ENCODE measurements at regions not wholly inside any gene's neighbourhood (a gene's known extent, or its start where the extent isn't known, plus 50 kb on each side); places are given as distances from the start of the nearest gene placed in this dataset.

DNA sequence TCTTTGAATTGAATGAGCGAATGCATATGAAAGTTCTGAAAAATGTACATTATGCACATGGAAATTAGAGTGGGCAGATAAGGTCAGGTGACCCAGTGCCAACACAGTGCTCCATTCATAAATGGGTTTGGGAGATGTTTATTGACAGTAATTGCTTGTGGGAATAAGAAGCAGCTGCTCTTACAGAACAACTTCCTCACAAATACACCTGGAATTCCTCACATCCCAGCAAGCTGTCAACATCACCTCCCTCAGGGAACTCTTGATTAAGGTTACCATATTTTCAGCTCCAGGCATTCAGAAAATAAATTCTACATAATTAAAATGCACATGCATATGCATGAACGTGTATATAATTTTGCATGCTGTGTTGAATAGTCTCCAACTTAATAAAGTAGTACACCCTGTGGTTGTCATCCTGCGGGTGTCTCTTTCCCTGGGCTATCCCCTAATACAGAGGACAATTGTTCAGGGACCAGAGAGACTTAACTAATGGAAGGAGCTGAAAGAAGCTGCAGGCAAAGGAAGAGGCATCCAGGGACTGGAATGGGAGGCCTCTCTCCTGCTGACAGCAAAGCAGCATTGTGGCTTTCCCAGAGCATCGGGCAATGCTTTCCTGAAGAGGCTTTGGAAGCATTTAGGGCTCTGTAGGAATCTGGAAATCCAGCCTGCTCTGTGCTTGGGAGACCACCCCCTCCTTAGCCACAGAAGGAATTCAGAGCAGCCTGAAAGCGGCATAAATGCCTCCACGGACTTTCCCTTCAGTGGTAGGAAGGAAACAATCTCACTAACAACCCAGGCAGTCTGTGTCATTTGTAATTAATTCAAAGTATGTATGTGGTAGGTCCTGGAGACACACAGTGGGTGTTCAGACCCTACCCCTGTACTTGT is 55.2 kb upstream of the GNG12 start:
- Histone ChIP-seq H3K9me3 (no peaks in the 10 kb centered on the region), H3K27me3 (no peaks in the 10 kb centered on the region), H3K36me3 (no peaks in the 10 kb centered on the region), H3K4me1 (peaks cover 0 to 12% (median 0%) of the 10 kb centered on the region in 12 donors), H3K27ac (no peak overlapping the region), H3K4me3 (no peak overlapping the region)
- intact Hi-C loops (cut with DNase I) = no loop called here
- no peak for ATAC-seq
- TF ChIP-seq, protein P1, sequence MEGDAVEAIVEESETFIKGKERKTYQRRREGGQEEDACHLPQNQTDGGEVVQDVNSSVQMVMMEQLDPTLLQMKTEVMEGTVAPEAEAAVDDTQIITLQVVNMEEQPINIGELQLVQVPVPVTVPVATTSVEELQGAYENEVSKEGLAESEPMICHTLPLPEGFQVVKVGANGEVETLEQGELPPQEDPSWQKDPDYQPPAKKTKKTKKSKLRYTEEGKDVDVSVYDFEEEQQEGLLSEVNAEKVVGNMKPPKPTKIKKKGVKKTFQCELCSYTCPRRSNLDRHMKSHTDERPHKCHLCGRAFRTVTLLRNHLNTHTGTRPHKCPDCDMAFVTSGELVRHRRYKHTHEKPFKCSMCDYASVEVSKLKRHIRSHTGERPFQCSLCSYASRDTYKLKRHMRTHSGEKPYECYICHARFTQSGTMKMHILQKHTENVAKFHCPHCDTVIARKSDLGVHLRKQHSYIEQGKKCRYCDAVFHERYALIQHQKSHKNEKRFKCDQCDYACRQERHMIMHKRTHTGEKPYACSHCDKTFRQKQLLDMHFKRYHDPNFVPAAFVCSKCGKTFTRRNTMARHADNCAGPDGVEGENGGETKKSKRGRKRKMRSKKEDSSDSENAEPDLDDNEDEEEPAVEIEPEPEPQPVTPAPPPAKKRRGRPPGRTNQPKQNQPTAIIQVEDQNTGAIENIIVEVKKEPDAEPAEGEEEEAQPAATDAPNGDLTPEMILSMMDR (IDR thresholded peaks at IDR 0.05) = no peak
- no peak for TF ChIP-seq POLR2A (IDR thresholded peaks at IDR 0.05)
- no peak for DNase-seq
- 66 to 81% (median 75%) methylated on average over 5 to 6 of the region's 6 CpGs for WGBS, 4 donors

DNA sequence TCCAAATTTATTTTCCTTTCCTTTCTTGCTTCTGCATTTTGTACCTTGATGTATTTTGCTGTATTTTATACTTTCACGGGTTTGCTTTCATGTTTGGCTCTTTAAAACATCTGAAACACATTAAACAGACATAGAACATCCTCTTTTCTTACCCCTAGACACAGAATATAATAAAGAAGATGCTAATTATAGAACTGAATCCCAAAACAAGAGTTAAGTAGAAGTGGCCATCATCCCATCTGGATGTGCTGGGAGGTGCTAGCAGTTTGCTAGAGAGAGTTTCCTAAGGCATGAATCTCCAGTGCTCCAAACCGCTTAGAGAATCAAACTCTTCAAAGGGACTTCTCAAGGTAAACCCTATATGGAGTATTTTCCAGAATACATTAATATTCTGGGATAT is 53.9 kb upstream of the GNG12 start:
- H3K27ac ChIP-seq = no peak overlapping the region
- no peak for DNase-seq
- peaks cover 0 to 12% (median 0%) of the 10 kb centered on the region in 12 donors for H3K4me1 ChIP-seq
- intact Hi-C loops (cut with DNase I) = no loop called here
- no peaks in the 10 kb centered on the region for H3K9me3 ChIP-seq
- no peak for ATAC-seq
- WGBS, 4 donors = 82 to 95% (median 88%) methylated on average over 2 of the region's 2 CpGs
- no peak overlapping the region for H3K4me3 ChIP-seq
- no peaks in the 10 kb centered on the region for H3K27me3 ChIP-seq
- no peaks in the 10 kb centered on the region for H3K36me3 ChIP-seq
- TF ChIP-seq, protein P1 (IDR thresholded peaks at IDR 0.05) = no peak
- no peak for TF ChIP-seq POLR2A (IDR thresholded peaks at IDR 0.05)

DNA sequence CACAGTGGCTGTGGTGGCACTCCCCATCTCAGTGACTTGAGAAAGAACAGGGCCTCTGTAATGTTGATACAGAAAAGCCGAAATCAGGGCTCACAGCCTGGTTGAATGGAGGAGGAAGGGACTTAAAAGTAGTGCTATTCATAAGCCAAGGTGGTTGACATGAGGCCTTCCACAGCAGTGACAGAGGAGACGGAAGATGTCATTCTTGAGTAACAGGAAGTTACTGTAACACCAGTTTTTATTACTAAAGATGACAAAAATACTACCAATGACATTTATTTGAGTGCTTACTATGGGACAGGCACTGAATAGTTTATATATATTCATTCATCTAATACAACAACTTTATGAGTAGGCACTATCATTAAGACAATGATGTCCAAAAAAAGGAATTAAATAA is 52.8 kb upstream of the GNG12 start:
- Histone ChIP-seq H3K27me3 (no peaks in the 10 kb centered on the region), H3K9me3 (no peaks in the 10 kb centered on the region), H3K27ac (no peak overlapping the region), H3K36me3 (no peaks in the 10 kb centered on the region), H3K4me1 (peaks cover 0 to 12% (median 0%) of the 10 kb centered on the region in 12 donors), H3K4me3 (no peak overlapping the region)
- 84 to 94% (median 89%) methylated on average over 2 of the region's 2 CpGs for WGBS, 4 donors
- intact Hi-C loops (cut with DNase I) = no loop called here
- DNase-seq (no peak), ATAC-seq (no peak)
- TF ChIP-seq, protein P1 (IDR thresholded peaks at IDR 0.05) = no peak
- no peak for TF ChIP-seq POLR2A (IDR thresholded peaks at IDR 0.05)

DNA sequence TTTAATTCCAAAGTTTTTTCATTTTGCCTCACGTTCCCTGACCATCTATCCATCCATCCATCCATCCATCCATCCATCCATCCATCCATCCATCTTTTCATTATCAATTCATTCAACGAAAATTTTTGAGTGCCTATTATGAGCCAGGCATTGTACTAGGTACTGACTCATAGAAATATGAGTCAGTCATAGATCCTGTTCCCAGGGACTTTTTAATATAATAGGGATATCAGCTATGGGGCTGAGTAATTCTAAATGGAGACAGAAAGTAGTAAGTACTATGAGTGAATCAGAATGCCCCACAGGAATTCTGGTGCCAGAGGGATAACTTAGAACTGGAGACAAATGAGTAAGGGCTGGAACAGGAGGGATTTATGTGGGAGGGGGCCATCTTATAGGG is 49.8 kb upstream of the GNG12 start:
- intact Hi-C loops (cut with DNase I) = no loop called here
- TF ChIP-seq, protein P1 (IDR thresholded peaks at IDR 0.05) = no peak
- TF ChIP-seq POLR2A (IDR thresholded peaks at IDR 0.05) = no peak
- no peak for ATAC-seq
- H3K4me1 ChIP-seq = peaks cover 0 to 5% (median 0%) of the 10 kb centered on the region in 12 donors
- no peaks in the 10 kb centered on the region for H3K9me3 ChIP-seq
- no peak overlapping the region for H3K4me3 ChIP-seq
- no peak for DNase-seq
- 78 to 84% (median 80%) methylated on average over 2 of the region's 2 CpGs for WGBS, 4 donors
- no peaks in the 10 kb centered on the region for H3K36me3 ChIP-seq
- no peak overlapping the region for H3K27ac ChIP-seq
- H3K27me3 ChIP-seq = no peaks in the 10 kb centered on the region

Measured in heart left ventricle (tissue), 16 donors.